DOHH2 (cell line): ENCODE measurements at regions not wholly inside any gene's neighbourhood (a gene's known extent, or its start where the extent isn't known, plus 50 kb on each side); places are given as distances from the start of the nearest gene placed in this dataset.

ENCODE experiments used
- H3F3A ChIP-seq: fragments of 200-600 bp; sonication (generic), shearing (Covaris generic); 2 replicates; pipeline ENCODE4 v1.6.0; 2016; ENCODE audit warnings: antibody characterized with exemption, mild to moderate bottlenecking; ENCODE audit not compliant: control insufficient read depth, insufficient read depth
- H3K27ac ChIP-seq: fragments of 200-600 bp; sonication (generic); 2 replicates; pipeline ENCODE4 v1.5.1; 2014; ENCODE audit warnings: low read depth, mild to moderate bottlenecking, low read length, moderate library complexity
- H3K27me3 ChIP-seq: fragments of 200-600 bp; sonication (generic); 2 replicates; pipeline ENCODE4 v1.6.1; 2014; ENCODE audit warnings: mild to moderate bottlenecking, low read length, mixed read lengths; ENCODE audit not compliant: control insufficient read depth
- H3K36me3 ChIP-seq: fragments of 200-600 bp; sonication (generic); 2 replicates; pipeline ENCODE4 v1.6.1; 2014; ENCODE audit warnings: mild to moderate bottlenecking, low read length, moderate library complexity, mixed read lengths; ENCODE audit not compliant: control insufficient read depth
- H3K4me1 ChIP-seq: fragments of 200-600 bp; sonication (generic); 2 replicates; pipeline ENCODE4 v1.6.1; 2014; ENCODE audit warnings: mild to moderate bottlenecking, low read length, mixed read lengths; ENCODE audit not compliant: control insufficient read depth
- H3K4me2 ChIP-seq: fragments of 200-600 bp; sonication (generic); 2 replicates; pipeline ENCODE4 v1.6.0; 2014; ENCODE audit warnings: mild to moderate bottlenecking, low read length, moderate library complexity
- H3K4me3 ChIP-seq: fragments of 200-600 bp; sonication (generic); 2 replicates; pipeline ENCODE4 v1.5.1; 2014; ENCODE audit warnings: mild to moderate bottlenecking, low read length, mixed read lengths
- H3K79me2 ChIP-seq: fragments of 200-600 bp; sonication (generic); 2 replicates; pipeline ENCODE4 v1.6.1; 2014; ENCODE audit warnings: mild to moderate bottlenecking, low read length, mixed read lengths; ENCODE audit not compliant: control insufficient read depth
- H3K9me2 ChIP-seq: fragments of 200-600 bp; sonication (generic); replicated peaks from 2 replicates; pipeline ENCODE4 v1.6.1; 2014; ENCODE audit warnings: mild to moderate bottlenecking, low read length, mixed read lengths; ENCODE audit not compliant: control insufficient read depth
- H3K9me3 ChIP-seq: fragments of 200-600 bp; sonication (generic); 2 replicates; pipeline ENCODE4 v1.6.1; 2014; ENCODE audit warnings: antibody characterized with exemption, low read length, mixed read lengths; ENCODE audit not compliant: control insufficient read depth, insufficient read depth
- H4K20me1 ChIP-seq: fragments of 200-600 bp; sonication (generic); 2 replicates; pipeline ENCODE4 v1.6.0; 2014; ENCODE audit warnings: low read depth, mild to moderate bottlenecking, antibody characterized with exemption, low read length, moderate library complexity; ENCODE audit not compliant: control insufficient read depth, insufficient read depth
- EZH2phosphoT487 ChIP-seq: fragments of 200-600 bp; sonication (generic); IDR thresholded peaks from 2 replicates; pipeline ENCODE4 v1.6.1; 2017; ENCODE audit warnings: borderline replicate concordance, mild to moderate bottlenecking, antibody characterized with exemption, low read length, moderate library complexity, mixed read lengths
- TF ChIP-seq, protein P1 (sequence below): fragments of 200-600 bp; sonication (generic); IDR thresholded peaks from one replicate; pipeline ENCODE4 v1.5.1; 2014; ENCODE audit warnings: antibody characterized with exemption, mild to moderate bottlenecking, low read depth, low read length; ENCODE audit not compliant: poor library complexity, severe bottlenecking

GRCh38 chr17:56656701-56657327 lies 63.3 kb downstream of the NOG start:
- H3K4me2 ChIP-seq = no peak overlapping the region
- H3K9me2 ChIP-seq = no peaks in the 10 kb centered on the region
- no peak overlapping the region for H3K27ac ChIP-seq
- H3K36me3 ChIP-seq = no peaks in the 10 kb centered on the region
- no peak for TF ChIP-seq EZH2phosphoT487
- TF ChIP-seq, protein P1, sequence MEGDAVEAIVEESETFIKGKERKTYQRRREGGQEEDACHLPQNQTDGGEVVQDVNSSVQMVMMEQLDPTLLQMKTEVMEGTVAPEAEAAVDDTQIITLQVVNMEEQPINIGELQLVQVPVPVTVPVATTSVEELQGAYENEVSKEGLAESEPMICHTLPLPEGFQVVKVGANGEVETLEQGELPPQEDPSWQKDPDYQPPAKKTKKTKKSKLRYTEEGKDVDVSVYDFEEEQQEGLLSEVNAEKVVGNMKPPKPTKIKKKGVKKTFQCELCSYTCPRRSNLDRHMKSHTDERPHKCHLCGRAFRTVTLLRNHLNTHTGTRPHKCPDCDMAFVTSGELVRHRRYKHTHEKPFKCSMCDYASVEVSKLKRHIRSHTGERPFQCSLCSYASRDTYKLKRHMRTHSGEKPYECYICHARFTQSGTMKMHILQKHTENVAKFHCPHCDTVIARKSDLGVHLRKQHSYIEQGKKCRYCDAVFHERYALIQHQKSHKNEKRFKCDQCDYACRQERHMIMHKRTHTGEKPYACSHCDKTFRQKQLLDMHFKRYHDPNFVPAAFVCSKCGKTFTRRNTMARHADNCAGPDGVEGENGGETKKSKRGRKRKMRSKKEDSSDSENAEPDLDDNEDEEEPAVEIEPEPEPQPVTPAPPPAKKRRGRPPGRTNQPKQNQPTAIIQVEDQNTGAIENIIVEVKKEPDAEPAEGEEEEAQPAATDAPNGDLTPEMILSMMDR = no peak
- H3K27me3 ChIP-seq = 0 out of 2 replicates have a peak, but pooled peaks cover 2% of the 10 kb centered on the region
- no peaks in the 10 kb centered on the region for H4K20me1 ChIP-seq
- H3K9me3 ChIP-seq = peaks cover 8% of the 10 kb centered on the region
- 0 out of 2 replicates have a peak, but pooled peaks cover 3% of the 10 kb centered on the region for H3K4me1 ChIP-seq
- no peaks in the 10 kb centered on the region for H3K79me2 ChIP-seq
- H3K4me3 ChIP-seq = no peak overlapping the region
- no peaks in the 10 kb centered on the region for H3F3A ChIP-seq

GRCh38 chr17:56658648-56659047 lies 65.1 kb downstream of the NOG start:
- Histone ChIP-seq H3F3A (no peaks in the 10 kb centered on the region), H3K79me2 (no peaks in the 10 kb centered on the region), H3K4me2 (no peak overlapping the region), H3K9me3 (no peaks in the 10 kb centered on the region), H3K27me3 (0 out of 2 replicates have a peak, but pooled peaks cover 2% of the 10 kb centered on the region), H3K27ac (no peak overlapping the region), H3K9me2 (no peaks in the 10 kb centered on the region), H3K36me3 (no peaks in the 10 kb centered on the region), H3K4me1 (0 out of 2 replicates have a peak, but pooled peaks cover 2% of the 10 kb centered on the region), H3K4me3 (no peak overlapping the region), H4K20me1 (no peaks in the 10 kb centered on the region)
- TF ChIP-seq EZH2phosphoT487 = no peak
- TF ChIP-seq, protein P1 = no peak

DNA sequence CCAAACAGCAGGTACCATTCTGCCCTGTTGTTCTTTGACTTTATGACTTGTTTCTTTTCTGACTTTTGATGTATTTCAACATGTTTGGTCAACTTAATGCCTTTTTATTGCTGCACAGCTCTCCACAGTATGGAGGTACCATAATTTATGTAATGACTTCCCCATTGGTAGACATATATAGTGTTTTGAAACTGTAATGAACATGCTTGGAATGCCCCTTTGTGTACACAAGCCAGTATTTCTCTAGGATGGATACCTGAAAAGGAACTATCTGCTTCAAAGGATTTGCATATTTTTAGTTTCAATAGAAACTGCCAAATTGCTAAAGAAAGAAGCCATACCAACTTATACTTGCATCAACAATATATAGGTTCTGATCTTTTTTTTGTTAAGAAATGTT lies 66.1 kb downstream of the NOG start:
- Histone ChIP-seq H3K79me2 (no peaks in the 10 kb centered on the region), H3K27ac (no peak overlapping the region), H3F3A (no peaks in the 10 kb centered on the region), H3K4me3 (no peak overlapping the region), H3K4me2 (no peak overlapping the region), H3K27me3 (0 out of 2 replicates have a peak, but pooled peaks cover 2% of the 10 kb centered on the region), H4K20me1 (no peaks in the 10 kb centered on the region), H3K9me2 (no peaks in the 10 kb centered on the region), H3K36me3 (no peaks in the 10 kb centered on the region), H3K9me3 (no peaks in the 10 kb centered on the region), H3K4me1 (no peaks in the 10 kb centered on the region)
- TF ChIP-seq EZH2phosphoT487 = no peak
- TF ChIP-seq, protein P1 = no peak
